ENCODE measurements at regions not wholly inside any gene's neighbourhood (a gene's known extent, or its start where the extent isn't known, plus 50 kb on each side); places are given as distances from the start of the nearest gene placed in this dataset.

GRCh38 chr1:163013826-163014600, 55.1 kb upstream of the RGS4 start:
- Mint-ChIP-seq H3K27me3 (no peaks in the 10 kb centered on the region), H3K4me1 (no peaks in the 10 kb centered on the region), H3K9me3 (peaks cover 3% of the 10 kb centered on the region), H3K27ac (no peak overlapping the region), H3K4me3 (no peak overlapping the region), H3K36me3 (no peaks in the 10 kb centered on the region)
- ATAC-seq, result no peak

- Mint-ChIP-seq H3K27me3 (no peaks in the 10 kb centered on the region), H3K36me3 (no peaks in the 10 kb centered on the region), H3K4me3 (no peak overlapping the region), H3K9me3 (no peaks in the 10 kb centered on the region), H3K27ac (no peak overlapping the region), H3K4me1 (no peaks in the 10 kb centered on the region)
- ATAC-seq, result no peak
Measured at GRCh38 chr1:163006051-163006834, 62.9 kb upstream of the RGS4 start.

- Mint-ChIP-seq H3K9me3 (no peaks in the 10 kb centered on the region), H3K4me1 (no peaks in the 10 kb centered on the region), H3K36me3 (no peaks in the 10 kb centered on the region)
Measured at GRCh38 chr1:162997499-162998285, 71.5 kb upstream of the RGS4 start.

GRCh38 chr1:162996261-162996660, 72.9 kb upstream of the RGS4 start:
- no peak overlapping the region for H3K4me3 Mint-ChIP-seq
- H3K27me3 Mint-ChIP-seq, result peaks cover 3% of the 10 kb centered on the region
- H3K27ac Mint-ChIP-seq, result no peak overlapping the region
- H3K36me3 Mint-ChIP-seq, result no peaks in the 10 kb centered on the region
- H3K9me3 Mint-ChIP-seq, result no peaks in the 10 kb centered on the region
- no peaks in the 10 kb centered on the region for H3K4me1 Mint-ChIP-seq
- no peak for ATAC-seq

More at GRCh38 chr1:162997499-162998285, 71.5 kb upstream of the RGS4 start:
- Mint-ChIP-seq H3K4me3 (no peak overlapping the region), H3K27me3 (no peaks in the 10 kb centered on the region), H3K27ac (no peak overlapping the region)
- ATAC-seq, result no peak

GRCh38 chr1:162994921-162995320, 74.2 kb upstream of the RGS4 start:
- Mint-ChIP-seq H3K36me3 (no peaks in the 10 kb centered on the region), H3K9me3 (no peaks in the 10 kb centered on the region), H3K4me1 (no peaks in the 10 kb centered on the region), H3K27ac (no peak overlapping the region), H3K27me3 (peaks cover 9% of the 10 kb centered on the region), H3K4me3 (no peak overlapping the region)
- ATAC-seq, result no peak

- no peak for ATAC-seq
- peaks cover 9% of the 10 kb centered on the region for H3K27me3 Mint-ChIP-seq
- H3K4me3 Mint-ChIP-seq, result no peak overlapping the region
- H3K4me1 Mint-ChIP-seq, result no peaks in the 10 kb centered on the region
- H3K9me3 Mint-ChIP-seq, result no peaks in the 10 kb centered on the region
- H3K36me3 Mint-ChIP-seq, result no peaks in the 10 kb centered on the region
- H3K27ac Mint-ChIP-seq, result no peak overlapping the region
Measured at GRCh38 chr1:162993846-162994245, 75.3 kb upstream of the RGS4 start.

- Mint-ChIP-seq H3K4me3 (no peak overlapping the region), H3K4me1 (no peaks in the 10 kb centered on the region), H3K36me3 (no peaks in the 10 kb centered on the region), H3K27me3 (peaks cover 11% of the 10 kb centered on the region), H3K9me3 (no peaks in the 10 kb centered on the region), H3K27ac (no peak overlapping the region)
- ATAC-seq, result no peak
Measured at GRCh38 chr1:162992945-162993344, 76.2 kb upstream of the RGS4 start.

- Mint-ChIP-seq H3K27me3 (peaks cover 19% of the 10 kb centered on the region), H3K4me1 (no peaks in the 10 kb centered on the region), H3K27ac (no peak overlapping the region), H3K4me3 (no peak overlapping the region), H3K9me3 (no peaks in the 10 kb centered on the region), H3K36me3 (no peaks in the 10 kb centered on the region)
- ATAC-seq, result no peak
Measured at GRCh38 chr1:162991444-162991843, 77.7 kb upstream of the RGS4 start.

GRCh38 chr1:162990665-162991064, 78.5 kb upstream of the RGS4 start:
- H3K36me3 Mint-ChIP-seq, result no peaks in the 10 kb centered on the region
- no peaks in the 10 kb centered on the region for H3K9me3 Mint-ChIP-seq
- H3K4me3 Mint-ChIP-seq, result no peak overlapping the region
- peaks cover 19% of the 10 kb centered on the region for H3K27me3 Mint-ChIP-seq
- no peak for ATAC-seq
- H3K4me1 Mint-ChIP-seq, result no peaks in the 10 kb centered on the region
- no peak overlapping the region for H3K27ac Mint-ChIP-seq

- H3K4me1 Mint-ChIP-seq, result no peaks in the 10 kb centered on the region
- no peak overlapping the region for H3K4me3 Mint-ChIP-seq
- peaks cover 29% of the 10 kb centered on the region for H3K27me3 Mint-ChIP-seq
- no peaks in the 10 kb centered on the region for H3K36me3 Mint-ChIP-seq
- no peak overlapping the region for H3K27ac Mint-ChIP-seq
- no peak for ATAC-seq
- H3K9me3 Mint-ChIP-seq, result no peaks in the 10 kb centered on the region
Measured at GRCh38 chr1:162988869-162989268, 80.3 kb upstream of the RGS4 start.

GRCh38 chr1:162987866-162988265, 81.3 kb upstream of the RGS4 start:
- H3K27ac Mint-ChIP-seq, result no peak overlapping the region
- H3K36me3 Mint-ChIP-seq, result no peaks in the 10 kb centered on the region
- peaks cover 30% of the 10 kb centered on the region for H3K27me3 Mint-ChIP-seq
- no peak for ATAC-seq
- no peaks in the 10 kb centered on the region for H3K9me3 Mint-ChIP-seq
- no peaks in the 10 kb centered on the region for H3K4me1 Mint-ChIP-seq
- H3K4me3 Mint-ChIP-seq, result no peak overlapping the region

- ATAC-seq, result no peak
- Mint-ChIP-seq H3K4me1 (no peaks in the 10 kb centered on the region), H3K36me3 (no peaks in the 10 kb centered on the region), H3K9me3 (no peaks in the 10 kb centered on the region), H3K4me3 (no peak overlapping the region), H3K27ac (no peak overlapping the region), H3K27me3 (peaks cover 33% of the 10 kb centered on the region)
Measured at GRCh38 chr1:162985816-162986435, 83.2 kb upstream of the RGS4 start.

GRCh38 chr1:162984699-162985098, 84.5 kb upstream of the RGS4 start:
- H3K9me3 Mint-ChIP-seq, result no peaks in the 10 kb centered on the region
- no peak for ATAC-seq
- no peak overlapping the region for H3K27ac Mint-ChIP-seq
- H3K36me3 Mint-ChIP-seq, result no peaks in the 10 kb centered on the region
- H3K27me3 Mint-ChIP-seq, result peaks cover 31% of the 10 kb centered on the region
- H3K4me3 Mint-ChIP-seq, result no peak overlapping the region
- no peaks in the 10 kb centered on the region for H3K4me1 Mint-ChIP-seq

GRCh38 chr1:162983671-162984425, 85.3 kb upstream of the RGS4 start:
- no peaks in the 10 kb centered on the region for H3K4me1 Mint-ChIP-seq
- H3K36me3 Mint-ChIP-seq, result no peaks in the 10 kb centered on the region
- no peak overlapping the region for H3K4me3 Mint-ChIP-seq
- peaks cover 31% of the 10 kb centered on the region for H3K27me3 Mint-ChIP-seq
- no peak for ATAC-seq
- H3K9me3 Mint-ChIP-seq, result no peaks in the 10 kb centered on the region
- H3K27ac Mint-ChIP-seq, result no peak overlapping the region

All from stimulated activated memory B cell treated with anti-CD40 and anti-IgM and Interleukin-4, amounts not matched to agents 10 μg/mL and 1 μg/mL and 100 μg/mL, for 72 hours (primary cell).